PFSK-1 (cell line): ENCODE measurements at regions not wholly inside any gene's neighbourhood (a gene's known extent, or its start where the extent isn't known, plus 50 kb on each side); places are given as distances from the start of the nearest gene placed in this dataset.

Source experiments
- FOXP2 ChIP-seq: optimal IDR thresholded peaks from 2 replicates; pipeline ENCODE3; 2011; ENCODE audit warnings: borderline replicate concordance, control low read depth, inconsistent platforms; ENCODE audit not compliant: insufficient read depth; ENCODE audit errors: extremely low read length, extremely low read depth
- POLR2AphosphoS5 ChIP-seq: IDR thresholded peaks from 2 replicates; pipeline ENCODE4 v1.6.1; 2012; ENCODE audit warnings: low read depth, mild to moderate bottlenecking, control low read depth, low read length, moderate library complexity
- REST ChIP-seq, 2 experiments: IDR thresholded peaks; 2 replicates each; pipeline versions ENCODE4 v1.6.1 to v1.8.0; 2011 to 2012; ENCODE audit warnings: low read depth in 2 of 2, low read length in 2 of 2, control low read depth in 1 of 2, inconsistent platforms in 1 of 2, mild to moderate bottlenecking in 1 of 2, moderate library complexity in 1 of 2; ENCODE audit not compliant: insufficient read depth in 1 of 2
- SIN3A ChIP-seq: IDR thresholded peaks from 2 replicates; pipeline ENCODE4 v1.6.1; 2012; ENCODE audit warnings: mild to moderate bottlenecking, low read length, moderate library complexity, borderline replicate concordance; ENCODE audit not compliant: insufficient read depth
- TAF1 ChIP-seq: IDR thresholded peaks from 2 replicates; pipeline ENCODE4 v1.6.1; 2012; ENCODE audit warnings: low read length, control low read depth, borderline replicate concordance; ENCODE audit not compliant: insufficient read depth

DNA sequence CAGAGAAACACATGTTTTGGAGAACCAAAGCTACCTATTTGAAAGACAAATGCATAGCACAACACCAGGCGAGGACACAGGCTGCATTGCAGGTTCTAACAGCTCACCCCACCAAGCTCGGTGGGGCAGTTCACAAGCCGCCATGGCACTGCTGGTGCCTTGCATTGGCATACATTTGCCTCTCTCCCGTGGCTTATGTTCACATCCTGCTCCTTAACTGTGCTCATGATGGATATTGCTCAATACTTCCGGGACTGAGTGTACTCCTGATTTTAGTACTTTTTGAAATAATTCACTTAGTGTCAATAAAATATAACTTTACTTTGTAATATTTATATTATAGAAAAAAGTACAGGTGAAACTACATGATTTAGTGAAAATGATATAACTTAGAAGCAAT, 1187.4 kb upstream of the NCAM2 start:
- no peak for TF ChIP-seq SIN3A
- TF ChIP-seq REST (IDR thresholded peaks at IDR 0.05; ENCODE audit: insufficient read depth in 1 of 2, low read depth in 2 of 2, low read length in 2 of 2): no peak
- TF ChIP-seq FOXP2: no peak
- TF ChIP-seq POLR2AphosphoS5: no peak
- no peak for TF ChIP-seq TAF1

DNA sequence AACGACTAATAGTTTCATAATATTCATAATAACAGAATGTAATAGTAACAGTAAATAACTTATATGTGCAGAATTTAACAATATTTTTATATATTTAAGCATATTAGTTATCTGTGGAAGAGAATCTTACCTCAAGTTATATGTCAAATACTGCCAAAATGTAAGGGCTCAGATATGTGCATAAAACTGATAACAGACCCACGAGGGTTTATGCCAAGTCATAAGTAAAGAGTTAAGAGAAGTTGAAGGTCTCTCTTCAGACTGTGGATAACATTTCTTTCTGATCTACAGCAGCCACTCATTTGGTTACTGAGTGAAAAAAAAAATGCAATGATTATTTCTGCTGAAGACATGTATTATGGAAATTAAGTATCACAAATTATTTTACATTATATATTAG, 1167.8 kb upstream of the NCAM2 start:
- TF ChIP-seq SIN3A (no peak), TAF1 (no peak), POLR2AphosphoS5 (no peak), REST (IDR thresholded peaks at IDR 0.05; ENCODE audit: insufficient read depth in 1 of 2, low read depth in 2 of 2, low read length in 2 of 2) (no peak), FOXP2 (no peak)

DNA sequence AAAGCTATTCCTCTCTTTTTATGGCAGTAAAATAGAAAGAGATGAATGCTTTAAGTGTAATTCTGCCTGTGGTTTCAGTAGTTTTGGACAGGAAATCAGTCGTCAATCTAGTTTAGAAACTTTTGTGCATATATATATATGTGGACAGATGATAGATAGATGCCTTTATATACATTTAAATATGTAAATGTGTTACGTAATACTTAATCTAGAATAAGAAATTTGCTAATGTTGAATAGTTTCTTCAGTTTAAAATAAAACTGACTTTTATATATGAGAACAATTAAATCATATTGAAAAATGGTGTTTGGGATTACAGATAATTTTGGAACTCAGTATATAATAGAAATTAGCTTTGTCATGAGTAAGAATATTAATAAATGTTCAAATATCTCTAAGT, 1165.7 kb upstream of the NCAM2 start:
- no peak for TF ChIP-seq POLR2AphosphoS5
- no peak for TF ChIP-seq REST (IDR thresholded peaks at IDR 0.05; ENCODE audit: insufficient read depth in 1 of 2, low read depth in 2 of 2, low read length in 2 of 2)
- no peak for TF ChIP-seq TAF1
- TF ChIP-seq SIN3A: no peak
- TF ChIP-seq FOXP2: no peak

- no peak for TF ChIP-seq POLR2AphosphoS5
- no peak for TF ChIP-seq SIN3A
- TF ChIP-seq REST (IDR thresholded peaks at IDR 0.05; ENCODE audit: insufficient read depth in 1 of 2, low read depth in 2 of 2, low read length in 2 of 2): no peak
- no peak for TF ChIP-seq FOXP2
- TF ChIP-seq TAF1: no peak
Measured at GRCh38 chr21:19833082-19833481, 1165.1 kb upstream of the NCAM2 start.

GRCh38 chr21:19842601-19843000, 1155.6 kb upstream of the NCAM2 start:
- no peak for TF ChIP-seq REST (IDR thresholded peaks at IDR 0.05; ENCODE audit: insufficient read depth in 1 of 2, low read depth in 2 of 2, low read length in 2 of 2)
